ENCODE measurements at regions not wholly inside any gene's neighbourhood (a gene's known extent, or its start where the extent isn't known, plus 50 kb on each side); places are given as distances from the start of the nearest gene placed in this dataset.

- no peak for DNase-seq
Observed at GRCh38 chr10:65491799-65492198, 1434.0 kb upstream of the LRRTM3 start.

GRCh38 chr10:65496541-65496940, 1429.3 kb upstream of the LRRTM3 start:
- no peak for DNase-seq

- no peak for DNase-seq
Observed at GRCh38 chr10:65497837-65498236, 1428.0 kb upstream of the LRRTM3 start.

GRCh38 chr10:65500716-65501115, 1425.1 kb upstream of the LRRTM3 start:
- DNase-seq: no peak

- no peak for DNase-seq
Observed at GRCh38 chr10:65501259-65501658, 1424.6 kb upstream of the LRRTM3 start.

- DNase-seq: no peak
Observed at GRCh38 chr10:65518379-65518778, 1407.5 kb upstream of the LRRTM3 start.

GRCh38 chr10:65528986-65529385, 1396.8 kb upstream of the LRRTM3 start:
- DNase-seq: no peak

- DNase-seq: no peak
Observed at GRCh38 chr10:65531545-65531944, 1394.3 kb upstream of the LRRTM3 start.

GRCh38 chr10:65534771-65535170, 1391.1 kb upstream of the LRRTM3 start:
- DNase-seq: no peak

GRCh38 chr10:65544756-65545155, 1381.1 kb upstream of the LRRTM3 start:
- no peak for DNase-seq

- DNase-seq: no peak
Observed at GRCh38 chr10:65548001-65548400, 1377.8 kb upstream of the LRRTM3 start.

GRCh38 chr10:65550761-65551160, 1375.1 kb upstream of the LRRTM3 start:
- DNase-seq: no peak

GRCh38 chr10:65555192-65555591, 1370.6 kb upstream of the LRRTM3 start:
- no peak for DNase-seq

- DNase-seq: no peak
Observed at GRCh38 chr10:65556006-65556405, 1369.8 kb upstream of the LRRTM3 start.

- DNase-seq: no peak
Observed at GRCh38 chr10:65559369-65559768, 1366.5 kb upstream of the LRRTM3 start.

GRCh38 chr10:65565246-65565645, 1360.6 kb upstream of the LRRTM3 start:
- no peak for DNase-seq

- no peak for DNase-seq
Observed at GRCh38 chr10:65566906-65567305, 1358.9 kb upstream of the LRRTM3 start.

- DNase-seq: no peak
Observed at GRCh38 chr10:65570143-65571010, 1355.5 kb upstream of the LRRTM3 start.

GRCh38 chr10:65571011-65571570, 1354.7 kb upstream of the LRRTM3 start:
- DNase-seq: no peak

GRCh38 chr10:65581426-65582026, 1344.3 kb upstream of the LRRTM3 start:
- DNase-seq: no peak

GRCh38 chr10:65602182-65602865, 1323.5 kb upstream of the LRRTM3 start:
- DNase-seq: no peak

GRCh38 chr10:65611592-65611991, 1314.2 kb upstream of the LRRTM3 start:
- no peak for DNase-seq

GRCh38 chr10:65614956-65615565, 1310.8 kb upstream of the LRRTM3 start:
- no peak for DNase-seq
